OCI-LY7 (cell line): ENCODE measurements at regions not wholly inside any gene's neighbourhood (a gene's known extent, or its start where the extent isn't known, plus 50 kb on each side); places are given as distances from the start of the nearest gene placed in this dataset.

Experiments
- CTCF ChIP-seq: fragments of 200-600 bp; sonication (generic); conservative IDR thresholded peaks from 2 replicates; pipeline ENCODE4 v1.5.1; 2014; ENCODE audit warnings: mild to moderate bottlenecking, antibody characterized with exemption, low read length, moderate library complexity, mixed read lengths
- EZH2phosphoT487 ChIP-seq: fragments of 200-600 bp; sonication (generic); IDR thresholded peaks from 2 replicates; pipeline ENCODE4 v1.6.1; 2018; ENCODE audit warnings: low read depth, borderline replicate concordance, mild to moderate bottlenecking, mixed run types, antibody characterized with exemption, low read length, moderate library complexity, mixed read lengths

GRCh38 chr21:27673581-27673980 lies 706.7 kb upstream of the ADAMTS5 start:
- TF ChIP-seq CTCF = no peak
- TF ChIP-seq EZH2phosphoT487 = no peak
